Heart left ventricle (tissue), 13 donors: ENCODE measurements at regions not wholly inside any gene's neighbourhood (a gene's known extent, or its start where the extent isn't known, plus 50 kb on each side); places are given as distances from the start of the nearest gene placed in this dataset.

Source experiments
- POLR2A ChIP-seq, 2 donors: fragments of 450-650 bp; IDR thresholded peaks; one replicate each; pipeline ENCODE4 v1.6.1; 2017; ENCODE audit warnings: antibody characterized with exemption in 2 of 2, mild to moderate bottlenecking in 2 of 2, moderate library complexity in 2 of 2
- TF ChIP-seq, protein P1 (sequence below), 12 donors: fragments of 200-600 bp; sonication (generic) in 4 of 12; IDR thresholded peaks; one replicate each; pipeline versions ENCODE4 v1.5.0 to v1.8.0; 2018 to 2022; ENCODE audit warnings: antibody characterized with exemption in 12 of 12, mild to moderate bottlenecking in 5 of 12
- donor health status: ischemic (EF 13 %, LVEDD 7.1; RV severe dilation, severe dysfunction).
- donor health status: DM: no; HTN: yes; CAD: no.
- donor health status: DM: no; HTN: no; CAD: no.
- donor health status: ischemic (EF 25% LVEDD 6.9; RV normal size, moderate dysfunction).
- donor health status: ischemic (EF 25% LVEDD 5.7; RV mildly dilated, moderate dysfunction).
- donor health status: ischemic (EF 35%, LVEDD 5.7; RV mildly dilated, moderate dysfunction).
- donor health status: nonischemic (EF 11% LVEDD 7.7; RV severe dilation, severe dysfunction).
- donor health status: DM: yes; HTN: yes; CAD: no.
- donor health status: PGD.
- donor health status: ischemic (EF 29% LVEDD 5.4; RV normal size, mild dysfunction).
- donor health status: nonischemic (EF 23%, LVEDD 6.1; RV moderate dilation, normal function).

DNA sequence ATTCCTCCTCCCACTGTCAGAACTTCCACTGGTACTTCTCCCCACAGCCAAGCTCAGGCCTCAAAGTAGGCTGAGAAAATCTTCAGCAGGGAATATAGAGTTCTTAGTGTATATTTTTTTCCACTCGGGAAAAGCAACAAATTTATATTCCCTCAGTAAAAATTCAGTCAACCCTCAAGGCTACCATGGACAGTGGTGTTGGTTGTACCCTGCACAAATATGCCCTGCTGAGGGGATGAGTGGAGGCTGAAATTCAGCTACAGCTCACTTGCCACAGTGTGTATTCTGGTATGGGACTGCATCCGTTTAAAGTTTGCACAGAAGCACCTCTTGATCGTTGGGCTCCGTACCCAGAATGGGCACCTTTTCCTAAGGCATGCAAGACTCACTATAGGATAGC is 90.8 kb upstream of the LGALSL start:
- TF ChIP-seq, protein P1, sequence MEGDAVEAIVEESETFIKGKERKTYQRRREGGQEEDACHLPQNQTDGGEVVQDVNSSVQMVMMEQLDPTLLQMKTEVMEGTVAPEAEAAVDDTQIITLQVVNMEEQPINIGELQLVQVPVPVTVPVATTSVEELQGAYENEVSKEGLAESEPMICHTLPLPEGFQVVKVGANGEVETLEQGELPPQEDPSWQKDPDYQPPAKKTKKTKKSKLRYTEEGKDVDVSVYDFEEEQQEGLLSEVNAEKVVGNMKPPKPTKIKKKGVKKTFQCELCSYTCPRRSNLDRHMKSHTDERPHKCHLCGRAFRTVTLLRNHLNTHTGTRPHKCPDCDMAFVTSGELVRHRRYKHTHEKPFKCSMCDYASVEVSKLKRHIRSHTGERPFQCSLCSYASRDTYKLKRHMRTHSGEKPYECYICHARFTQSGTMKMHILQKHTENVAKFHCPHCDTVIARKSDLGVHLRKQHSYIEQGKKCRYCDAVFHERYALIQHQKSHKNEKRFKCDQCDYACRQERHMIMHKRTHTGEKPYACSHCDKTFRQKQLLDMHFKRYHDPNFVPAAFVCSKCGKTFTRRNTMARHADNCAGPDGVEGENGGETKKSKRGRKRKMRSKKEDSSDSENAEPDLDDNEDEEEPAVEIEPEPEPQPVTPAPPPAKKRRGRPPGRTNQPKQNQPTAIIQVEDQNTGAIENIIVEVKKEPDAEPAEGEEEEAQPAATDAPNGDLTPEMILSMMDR (IDR thresholded peaks at IDR 0.05), result no peak
- no peak for TF ChIP-seq POLR2A (IDR thresholded peaks at IDR 0.05)
